ENCODE measurements at regions not wholly inside any gene's neighbourhood (a gene's known extent, or its start where the extent isn't known, plus 50 kb on each side); places are given as distances from the start of the nearest gene placed in this dataset.

DNA sequence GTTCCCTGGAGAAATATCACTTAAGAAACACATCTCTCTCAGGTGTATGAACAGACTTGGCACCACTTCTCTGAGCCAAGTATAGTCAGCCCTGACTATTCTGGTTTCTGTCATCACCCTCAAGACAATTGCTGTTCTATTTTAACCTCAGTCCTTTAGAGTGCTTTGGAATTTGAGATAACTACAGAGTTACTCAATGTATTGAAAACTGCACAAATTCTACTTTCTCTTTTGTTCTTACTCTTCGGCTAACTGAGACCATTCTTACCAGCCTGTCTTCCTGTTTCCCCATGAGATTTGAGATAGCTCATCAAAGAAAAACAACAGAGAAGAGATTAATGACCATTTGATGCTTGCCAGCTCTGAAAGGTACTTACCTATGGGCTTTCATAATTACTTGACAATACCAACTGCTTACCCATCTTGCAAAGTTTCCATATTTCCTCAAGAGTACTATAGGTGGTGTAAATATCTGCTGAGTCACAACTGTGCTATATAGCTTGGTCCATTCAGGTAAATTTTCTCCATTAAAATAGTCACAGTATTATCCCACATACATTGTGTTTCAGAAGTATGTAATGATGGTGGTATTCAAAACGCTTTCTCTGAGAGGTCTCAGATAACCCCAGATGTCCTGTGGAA lies 467.5 kb upstream of the CHST9 start:
- in situ Hi-C loops (cut with HindIII; ENCODE audit: low sequenced_read_pairs): no loop called here

GRCh38 chr18:27649621-27650020 lies 464.5 kb upstream of the CHST9 start:
- in situ Hi-C loops (cut with HindIII; ENCODE audit: low sequenced_read_pairs): no loop called here

- in situ Hi-C loops (cut with HindIII; ENCODE audit: low sequenced_read_pairs): no loop called here
Observed at GRCh38 chr18:27645929-27646328, 460.8 kb upstream of the CHST9 start.

GRCh38 chr18:27636576-27637085 lies 451.5 kb upstream of the CHST9 start:
- in situ Hi-C loops (cut with HindIII; ENCODE audit: low sequenced_read_pairs): no loop called here

GRCh38 chr18:27632706-27633105 lies 447.6 kb upstream of the CHST9 start:
- in situ Hi-C loops (cut with HindIII; ENCODE audit: low sequenced_read_pairs): no loop called here

DNA sequence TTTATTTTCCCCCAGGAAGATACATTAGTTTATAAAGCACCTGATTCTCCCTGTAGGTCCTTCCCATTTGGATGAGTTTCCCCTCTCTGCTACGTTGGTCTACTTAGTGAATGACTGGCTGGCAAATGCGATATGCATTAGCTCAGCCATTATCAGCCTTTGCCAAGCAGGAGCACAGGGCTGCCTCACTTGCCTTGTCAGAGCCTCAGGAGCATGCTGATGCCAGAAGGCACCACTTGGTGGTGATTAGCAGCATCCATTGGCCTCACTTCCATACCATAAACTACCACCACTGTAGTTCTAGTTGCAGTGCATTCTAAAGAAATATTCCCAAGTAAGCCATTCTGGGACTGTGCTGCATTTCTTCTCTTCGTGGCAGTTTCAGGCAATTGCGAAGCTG lies 442.8 kb upstream of the CHST9 start:
- in situ Hi-C loops (cut with HindIII; ENCODE audit: low sequenced_read_pairs): no loop called here

GRCh38 chr18:27621236-27621890 lies 436.3 kb upstream of the CHST9 start:
- in situ Hi-C loops (cut with HindIII; ENCODE audit: low sequenced_read_pairs): no loop called here

DNA sequence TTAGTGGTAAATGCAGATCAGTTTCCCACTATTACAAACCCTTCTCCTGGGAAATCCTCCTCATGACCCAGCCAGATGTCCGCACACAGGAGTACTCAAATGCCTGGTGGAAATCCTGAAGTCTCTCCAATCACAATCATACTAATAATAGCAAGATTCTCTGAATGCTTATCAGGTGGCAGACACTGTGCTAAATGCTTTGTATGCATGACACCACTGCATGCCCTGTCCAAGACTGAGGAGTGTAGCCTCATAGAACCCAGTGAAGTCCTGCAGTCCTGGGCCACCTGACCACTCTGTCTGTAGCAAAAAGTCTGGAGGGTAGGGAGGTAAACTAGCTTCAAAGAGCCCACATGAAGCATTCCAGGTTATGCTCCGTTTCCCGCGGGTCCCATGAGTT lies 434.8 kb upstream of the CHST9 start:
- in situ Hi-C loops (cut with HindIII; ENCODE audit: low sequenced_read_pairs): no loop called here

DNA sequence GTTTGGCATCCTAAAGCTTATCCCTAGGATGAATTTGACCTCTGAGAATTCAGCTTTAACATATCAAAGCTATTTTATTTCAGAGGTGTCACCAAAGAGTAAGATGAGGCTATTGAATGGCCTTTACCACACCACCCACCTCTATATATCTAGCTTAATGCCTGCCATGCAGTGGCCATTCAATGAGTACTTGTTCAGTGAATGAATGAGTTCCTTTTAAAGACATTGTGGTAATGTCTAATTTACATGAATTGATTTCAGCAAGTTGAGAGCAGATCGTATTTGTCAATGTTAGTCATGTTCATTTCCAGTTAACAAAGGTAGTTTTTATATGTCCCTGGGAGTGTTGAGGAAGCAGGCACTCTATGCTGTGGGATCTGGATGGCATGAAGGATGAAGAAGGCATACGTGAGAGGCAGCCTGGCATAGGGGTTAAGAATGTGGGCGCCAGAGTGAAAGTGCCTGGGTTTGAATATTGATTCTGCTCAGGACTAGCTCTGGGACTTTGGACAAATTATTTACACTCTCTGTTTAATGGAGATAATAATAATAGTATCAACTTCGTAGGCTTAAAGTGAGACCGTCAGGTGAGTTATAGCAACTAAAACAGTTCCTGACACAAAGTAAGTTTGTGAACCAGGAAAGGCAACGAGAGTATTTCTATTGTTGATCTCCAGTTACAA lies 434.1 kb upstream of the CHST9 start:
- in situ Hi-C loops (cut with HindIII; ENCODE audit: low sequenced_read_pairs): no loop called here

GRCh38 chr18:27616324-27616723 lies 431.2 kb upstream of the CHST9 start:
- in situ Hi-C loops (cut with HindIII; ENCODE audit: low sequenced_read_pairs): no loop called here

DNA sequence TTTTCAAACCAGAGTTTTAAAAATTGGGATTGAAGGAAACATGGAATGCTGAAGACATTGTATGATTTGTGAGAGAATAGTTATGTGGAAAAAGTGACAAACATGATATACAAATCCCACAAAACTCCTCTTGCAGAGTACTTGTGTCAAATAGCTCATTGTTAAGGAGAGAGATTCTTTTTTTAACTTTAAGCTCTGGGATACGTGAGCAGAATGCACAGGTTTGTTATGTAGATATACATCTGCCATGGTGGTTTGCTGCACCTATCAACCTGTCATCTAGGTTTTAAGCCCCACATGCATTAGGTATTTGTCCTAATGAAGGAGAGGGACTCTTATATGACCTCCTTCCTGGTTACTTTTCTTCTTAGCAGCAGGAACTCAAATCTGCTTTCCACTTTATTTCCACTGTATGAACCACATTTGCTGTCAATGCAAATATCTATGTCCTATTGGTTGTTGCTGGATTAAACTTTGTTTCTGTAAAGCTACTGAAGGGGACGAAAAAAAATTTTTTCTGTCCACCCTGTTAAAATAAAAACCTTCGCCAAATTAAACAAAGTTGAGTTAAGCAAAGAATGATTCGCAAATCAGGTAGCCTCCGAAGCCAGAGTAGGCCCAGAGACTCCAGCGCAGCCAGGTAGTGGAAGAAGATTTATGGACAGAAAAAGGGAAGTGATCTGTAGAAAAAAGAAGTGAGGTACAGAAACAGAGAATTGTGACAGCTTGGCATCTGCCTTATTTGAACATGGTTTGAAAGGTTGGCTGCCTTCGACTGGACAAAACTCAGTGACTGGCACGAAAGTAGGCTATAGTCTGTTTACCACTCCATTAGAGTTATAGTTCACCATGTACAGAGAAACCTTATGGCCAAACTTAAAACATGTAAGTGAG lies 430.1 kb upstream of the CHST9 start:
- in situ Hi-C loops (cut with HindIII; ENCODE audit: low sequenced_read_pairs): no loop called here

DNA sequence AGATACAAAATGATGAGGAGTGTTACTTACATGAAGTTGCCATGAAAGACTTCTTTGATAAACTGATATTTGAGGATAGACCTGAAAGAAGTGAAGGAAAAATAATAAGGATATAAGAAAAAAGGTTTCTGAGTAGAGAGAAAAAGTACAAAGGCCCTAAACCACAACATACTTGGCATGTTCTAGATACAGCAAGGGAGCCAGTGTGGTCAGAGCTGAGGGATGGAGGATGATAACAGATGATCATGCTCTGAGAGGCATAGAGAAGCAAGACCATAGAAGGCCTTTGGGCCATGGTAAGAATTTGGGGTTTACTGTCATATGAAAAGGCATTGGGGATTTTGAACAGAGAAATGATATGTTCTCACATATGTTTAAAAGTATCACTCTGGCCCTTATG lies 424.1 kb upstream of the CHST9 start:
- in situ Hi-C loops (cut with HindIII; ENCODE audit: low sequenced_read_pairs): no loop called here

DNA sequence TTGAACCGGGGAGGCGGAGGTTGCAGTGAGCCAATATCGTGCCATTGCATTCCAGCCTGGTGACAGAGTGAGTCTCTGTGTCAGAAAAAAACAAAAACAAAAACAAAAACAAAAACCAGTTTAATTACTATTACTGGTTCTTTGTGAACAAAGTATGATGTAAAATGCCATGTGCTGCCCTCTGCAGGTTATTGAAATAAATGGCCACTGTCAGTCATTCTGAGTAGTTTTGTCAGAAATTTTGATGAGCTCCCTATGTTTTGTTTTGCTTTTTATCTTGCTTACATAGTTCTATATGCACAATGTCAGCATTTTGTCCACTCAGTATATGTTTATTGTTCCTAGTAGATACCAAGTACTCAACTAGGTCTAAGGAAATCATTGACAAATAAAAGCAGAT lies 423.6 kb upstream of the CHST9 start:
- in situ Hi-C loops (cut with HindIII; ENCODE audit: low sequenced_read_pairs): no loop called here

- in situ Hi-C loops (cut with HindIII; ENCODE audit: low sequenced_read_pairs): no loop called here
Observed at GRCh38 chr18:27608174-27608573, 423.1 kb upstream of the CHST9 start.

DNA sequence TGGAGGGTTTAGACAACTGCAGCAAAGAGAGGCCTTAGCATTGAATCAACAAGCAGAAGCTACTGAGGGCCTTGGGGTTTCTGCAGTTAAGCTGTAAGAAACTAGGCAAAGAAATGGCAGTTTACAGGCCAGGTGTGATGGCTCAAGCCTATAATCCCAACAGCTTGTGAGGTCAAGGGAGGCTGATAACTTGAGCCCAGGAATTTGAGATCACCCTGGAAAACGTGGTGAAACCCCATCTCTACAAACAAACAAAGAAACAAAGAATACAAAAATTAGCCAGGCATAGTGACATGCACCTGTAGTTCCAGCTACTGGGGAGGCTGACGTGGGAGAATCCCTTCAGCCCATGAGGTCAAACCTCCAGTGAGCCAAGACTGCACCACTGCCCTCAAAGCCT lies 421.6 kb upstream of the CHST9 start:
- in situ Hi-C loops (cut with HindIII; ENCODE audit: low sequenced_read_pairs): no loop called here

GRCh38 chr18:27605107-27605834 lies 420.2 kb upstream of the CHST9 start:
- in situ Hi-C loops (cut with HindIII; ENCODE audit: low sequenced_read_pairs): no loop called here

DNA sequence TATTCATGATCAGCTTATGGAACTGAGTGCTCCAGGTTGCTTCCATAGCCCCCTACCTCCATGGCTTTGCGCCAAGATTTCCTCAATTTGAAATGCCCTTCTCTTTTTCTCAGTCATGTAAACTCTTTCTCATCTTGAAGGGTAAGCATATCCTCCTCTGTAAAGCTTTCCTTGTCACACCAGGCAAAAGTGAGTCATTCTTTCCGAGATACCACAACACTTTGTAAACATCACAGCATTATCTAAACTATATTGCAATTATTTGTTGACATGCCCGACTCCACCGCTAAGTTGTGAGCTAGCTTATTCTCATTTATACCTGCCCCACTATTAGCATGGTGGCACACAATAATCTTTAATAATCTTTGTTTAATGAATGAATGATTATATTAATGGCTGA lies 419.5 kb upstream of the CHST9 start:
- in situ Hi-C loops (cut with HindIII; ENCODE audit: low sequenced_read_pairs): no loop called here

DNA sequence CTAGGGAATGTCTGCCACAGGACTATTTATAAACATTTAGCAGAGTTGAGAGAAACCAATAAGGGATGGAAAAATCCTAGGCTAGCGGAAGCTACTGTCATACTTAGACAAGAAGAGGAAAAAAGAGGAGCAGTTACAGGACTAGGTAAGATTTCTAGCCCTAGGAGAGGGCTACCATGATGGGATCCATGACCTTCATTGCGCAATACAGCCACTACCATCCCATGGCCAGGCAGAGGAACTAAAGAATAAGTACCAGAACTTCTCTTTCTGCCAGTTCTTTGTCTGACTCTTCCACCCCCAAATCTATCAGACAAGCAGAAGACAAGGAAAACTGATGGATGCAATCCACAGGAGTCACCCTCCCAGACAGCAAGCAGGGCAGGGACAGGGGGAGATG lies 417.0 kb upstream of the CHST9 start:
- in situ Hi-C loops (cut with HindIII; ENCODE audit: low sequenced_read_pairs): no loop called here

DNA sequence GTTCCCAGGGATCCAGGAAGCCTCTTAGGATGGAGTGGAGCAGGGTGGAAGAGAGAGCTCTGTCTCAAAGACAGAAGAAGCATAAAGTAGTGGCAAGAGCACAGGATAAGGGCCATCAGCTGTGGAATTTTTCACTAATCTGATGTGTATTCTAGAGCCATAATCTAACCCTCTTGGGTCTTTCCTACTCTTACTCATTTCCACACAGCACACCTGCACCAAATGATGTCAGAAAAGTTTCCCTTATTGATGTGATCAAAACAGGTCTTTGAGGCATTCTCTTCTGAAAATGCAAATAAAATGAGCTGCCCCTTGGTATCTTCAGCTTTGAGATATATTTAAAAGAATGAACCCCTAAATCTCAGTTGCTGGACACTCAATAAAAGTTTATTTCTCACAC lies 415.1 kb upstream of the CHST9 start:
- in situ Hi-C loops (cut with HindIII; ENCODE audit: low sequenced_read_pairs): no loop called here

DNA sequence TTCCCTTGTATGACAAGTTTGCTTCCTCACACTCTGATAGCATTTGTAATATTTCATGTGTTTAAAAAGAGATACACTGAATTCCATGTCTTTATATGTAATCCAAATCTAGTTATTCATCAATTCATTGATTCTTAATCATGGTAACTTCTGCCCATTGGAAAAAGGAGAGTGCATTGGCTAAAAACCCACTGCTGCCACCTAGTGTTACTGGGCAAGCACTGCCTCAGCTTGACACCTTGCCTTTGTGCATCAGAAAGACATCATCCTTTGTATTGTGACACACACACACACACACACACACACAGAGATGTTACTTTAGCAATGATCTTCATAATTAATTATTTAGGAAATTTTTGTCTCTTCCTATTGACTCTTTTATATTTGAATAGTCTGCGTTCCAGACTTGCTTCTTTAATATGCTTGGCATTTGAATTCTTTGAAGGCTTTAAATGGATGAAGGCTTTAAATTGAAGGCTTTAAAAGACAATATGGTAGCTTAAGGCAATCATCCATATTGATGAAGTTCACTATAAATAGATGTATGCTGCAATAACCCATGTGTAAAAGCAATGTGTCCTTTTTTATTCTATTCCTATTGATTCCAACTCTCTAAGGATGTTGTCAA lies 414.2 kb upstream of the CHST9 start:
- in situ Hi-C loops (cut with HindIII; ENCODE audit: low sequenced_read_pairs): no loop called here
